ENCODE measurements at regions not wholly inside any gene's neighbourhood (a gene's known extent, or its start where the extent isn't known, plus 50 kb on each side); places are given as distances from the start of the nearest gene placed in this dataset.

DNA sequence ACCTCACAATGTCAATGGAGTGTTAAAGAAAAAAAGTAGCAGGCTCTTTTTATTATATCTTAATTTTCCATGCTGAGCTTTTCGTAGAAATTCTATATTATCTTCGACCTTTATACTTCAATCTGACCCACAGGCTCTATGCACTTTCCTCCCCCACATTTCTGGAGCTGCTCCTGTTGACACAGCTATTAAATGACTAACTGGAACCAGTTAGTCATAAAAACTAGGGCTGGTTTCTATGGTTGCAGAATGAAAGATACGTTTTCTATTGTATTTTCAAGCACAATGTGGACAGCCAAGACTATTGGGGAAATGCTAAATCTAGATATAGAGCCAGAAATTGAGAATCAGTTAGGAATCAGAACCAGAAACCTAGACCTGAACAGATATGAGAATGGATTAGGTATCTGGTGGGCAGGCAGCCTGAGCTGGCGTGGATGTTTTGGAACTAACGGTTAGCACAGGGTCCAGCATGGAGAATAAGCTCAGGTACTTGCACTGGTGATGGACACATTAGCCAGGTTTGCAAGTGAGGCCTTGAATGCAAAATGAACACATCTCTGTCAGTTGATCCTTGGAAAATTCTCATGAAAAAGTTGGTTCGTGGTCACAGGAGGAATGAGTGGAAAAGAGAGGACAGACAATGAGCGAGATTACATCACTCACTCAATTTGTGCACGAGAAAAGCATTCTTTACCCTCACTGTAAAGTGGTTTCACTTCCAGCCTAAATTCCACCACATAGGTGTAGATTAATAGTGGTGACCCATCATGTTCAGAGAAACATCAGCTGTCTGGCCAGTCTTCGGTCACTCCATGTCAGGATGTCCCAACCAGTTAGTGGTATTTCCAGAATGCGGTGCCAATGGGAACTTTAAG, 144.6 kb upstream of the EPHA4 start:
- ATAC-seq (ENCODE audit: low read depth) (no peak), DNase-seq (peak; percentile 34)
- Histone ChIP-seq H2BK20ac (ENCODE audit: low read depth, low read length) (no peak overlapping the region), H3K23ac (ENCODE audit: low read depth, low read length) (no peak overlapping the region), H3K4me3 (ENCODE audit: insufficient read depth, low read depth, low read length) (no peak overlapping the region), H3K4ac (ENCODE audit: low read depth, low read length) (no peak overlapping the region), H2BK5ac (ENCODE audit: low read depth, low read length, poor library complexity, severe bottlenecking) (no peak overlapping the region), H3K27ac (ENCODE audit: insufficient read depth, low read length) (no peak overlapping the region), H3K9ac (ENCODE audit: low read depth, low read length) (no peak overlapping the region), H2AK9ac (replicated peaks; ENCODE audit: low read depth, low read length, poor library complexity) (no peak overlapping the region), H3K18ac (ENCODE audit: low read depth, low read length) (no peak overlapping the region), H4K5ac (ENCODE audit: low read depth, low read length) (no peak overlapping the region), H3K27me3 (ENCODE audit: control insufficient read depth, insufficient read depth, low read length) (no peaks in the 10 kb centered on the region), H2BK120ac (ENCODE audit: low read depth, low read length) (no peak overlapping the region), H2AFZ (replicated peaks; ENCODE audit: low read length, poor library complexity) (no peak overlapping the region), H3K9me3 (ENCODE audit: control insufficient read depth, insufficient read depth, low read length) (no peaks in the 10 kb centered on the region), H4K8ac (ENCODE audit: low read depth in 2 of 2, low read length in 2 of 2) (no peak overlapping the region), H3K56ac (ENCODE audit: extremely low read depth, insufficient read depth, low read length) (no peak overlapping the region), H3K9me1 (ENCODE audit: insufficient read depth, low read length) (no peaks in the 10 kb centered on the region), H4K20me1 (ENCODE audit: insufficient read depth, low read length) (no peaks in the 10 kb centered on the region), H3K4me1 (ENCODE audit: control insufficient read depth, insufficient read depth, low read length) (no peaks in the 10 kb centered on the region), H3K36me3 (ENCODE audit: control insufficient read depth, insufficient read depth, low read length) (no peaks in the 10 kb centered on the region), H3K14ac (replicated peaks; ENCODE audit: low read depth, low read length) (no peak overlapping the region), H2AK5ac (ENCODE audit: low read depth, low read length) (no peak overlapping the region), H4K91ac (ENCODE audit: insufficient read depth, low read depth, low read length) (no peak overlapping the region), H3K79me1 (ENCODE audit: low read depth in 1 of 2, low read length in 2 of 2) (no peaks in the 10 kb centered on the region), H3K4me2 (ENCODE audit: low read depth, low read length) (no peak overlapping the region), H2BK15ac (ENCODE audit: low read depth, low read length) (no peak overlapping the region)
- no CpG with 5 or more reads among the region's 10 CpGs for WGBS, 2 experiments (ENCODE audit: extremely low coverage in 2 of 2, insufficient read length in 1 of 2)
- ChIA-PET POLR2A (ENCODE audit: unreplicated experiment) (no interaction called here), CTCF (interaction anchor here (0.6 kb wide), 1 partner anchor 67 kb away, joined by 5 read pairs; no protein-coding TSS in a partner anchor)
- dilution Hi-C loops (cut with HindIII; ENCODE audit: low sequenced_read_pairs, unreplicated experiment) (no loop called here), in situ Hi-C loops (cut with MboI; ENCODE audit: low sequenced_read_pairs) (no loop called here), intact Hi-C loops (cut with micrococcal nuclease) (no loop called here)
- TF ChIP-seq CEBPB (IDR thresholded peaks at IDR 0.05; ENCODE audit: low read depth, low read length) (no peak), MAZ (IDR thresholded peaks at IDR 0.05; ENCODE audit: borderline replicate concordance, low read depth, low read length) (no peak), RFX5 (IDR thresholded peaks at IDR 0.05; ENCODE audit: low read depth, low read length) (no peak), SMC3 (IDR thresholded peaks at IDR 0.05; ENCODE audit: low read depth, low read length) (no peak), NFE2L2 (IDR thresholded peaks at IDR 0.05; ENCODE audit: low read depth, low read length) (no peak), RAD21 (IDR thresholded peaks at IDR 0.05; ENCODE audit: low read length) (no peak), POLR2A (IDR thresholded peaks at IDR 0.05; ENCODE audit: low read depth, low read length) (no peak), FOS (IDR thresholded peaks at IDR 0.05; ENCODE audit: low read depth, low read length) (no peak), MAFK (IDR thresholded peaks at IDR 0.05; ENCODE audit: low read depth, low read length) (no peak), BHLHE40 (IDR thresholded peaks at IDR 0.05; ENCODE audit: low read depth, low read length) (no peak), RCOR1 (IDR thresholded peaks at IDR 0.05; ENCODE audit: insufficient replicate concordance, low read length) (no peak), CHD1 (IDR thresholded peaks at IDR 0.05; ENCODE audit: low read depth, low read length) (no peak), MXI1 (IDR thresholded peaks at IDR 0.05; ENCODE audit: borderline replicate concordance, low read depth, low read length) (no peak), CTCF (conservative IDR thresholded peaks at IDR 0.05; ENCODE audit: low read depth, low read length) (no peak)
- TF ChIP-seq, protein P1, sequence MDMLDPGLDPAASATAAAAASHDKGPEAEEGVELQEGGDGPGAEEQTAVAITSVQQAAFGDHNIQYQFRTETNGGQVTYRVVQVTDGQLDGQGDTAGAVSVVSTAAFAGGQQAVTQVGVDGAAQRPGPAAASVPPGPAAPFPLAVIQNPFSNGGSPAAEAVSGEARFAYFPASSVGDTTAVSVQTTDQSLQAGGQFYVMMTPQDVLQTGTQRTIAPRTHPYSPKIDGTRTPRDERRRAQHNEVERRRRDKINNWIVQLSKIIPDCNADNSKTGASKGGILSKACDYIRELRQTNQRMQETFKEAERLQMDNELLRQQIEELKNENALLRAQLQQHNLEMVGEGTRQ (IDR thresholded peaks at IDR 0.05; ENCODE audit: low read depth, low read length): no peak
- TF ChIP-seq, protein P2, sequence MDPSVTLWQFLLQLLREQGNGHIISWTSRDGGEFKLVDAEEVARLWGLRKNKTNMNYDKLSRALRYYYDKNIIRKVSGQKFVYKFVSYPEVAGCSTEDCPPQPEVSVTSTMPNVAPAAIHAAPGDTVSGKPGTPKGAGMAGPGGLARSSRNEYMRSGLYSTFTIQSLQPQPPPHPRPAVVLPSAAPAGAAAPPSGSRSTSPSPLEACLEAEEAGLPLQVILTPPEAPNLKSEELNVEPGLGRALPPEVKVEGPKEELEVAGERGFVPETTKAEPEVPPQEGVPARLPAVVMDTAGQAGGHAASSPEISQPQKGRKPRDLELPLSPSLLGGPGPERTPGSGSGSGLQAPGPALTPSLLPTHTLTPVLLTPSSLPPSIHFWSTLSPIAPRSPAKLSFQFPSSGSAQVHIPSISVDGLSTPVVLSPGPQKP (IDR thresholded peaks at IDR 0.05; ENCODE audit: borderline replicate concordance, low read depth, low read length): no peak
- no TSS peak for BruUV-seq (replicated peaks)
